ENCODE measurements at regions not wholly inside any gene's neighbourhood (a gene's known extent, or its start where the extent isn't known, plus 50 kb on each side); places are given as distances from the start of the nearest gene placed in this dataset.

- no peak for TF ChIP-seq ZNF79 (CRISPR knock-in tag; IDR thresholded peaks at IDR 0.05; ENCODE audit: low read depth)
- TF ChIP-seq CBX1 (IDR thresholded peaks at IDR 0.05; ENCODE audit: low read depth) = no peak
- TF ChIP-seq CTBP1 (IDR thresholded peaks at IDR 0.05; ENCODE audit: borderline replicate concordance) = peak; percentile 71; the same call in 1 of the 2 replicates
- TF ChIP-seq FOXM1 (IDR thresholded peaks at IDR 0.05; ENCODE audit: low read depth) = no peak
- TF ChIP-seq FOXM1 (CRISPR knock-in tag; IDR thresholded peaks at IDR 0.05; ENCODE audit: low read depth) = no peak
- TF ChIP-seq ZBTB9 (CRISPR knock-in tag; IDR thresholded peaks at IDR 0.05) = 0 out of 2 replicates have a peak, but pooled peaks have one; percentile 69
- 0 out of 2 replicates have a peak, but pooled peaks have one; percentile 72 for TF ChIP-seq PHF21A (IDR thresholded peaks at IDR 0.05; ENCODE audit: borderline replicate concordance, low read depth)
- TF ChIP-seq GTF2E2 (tag; IDR thresholded peaks at IDR 0.05) = no peak
- TF ChIP-seq, protein P1, sequence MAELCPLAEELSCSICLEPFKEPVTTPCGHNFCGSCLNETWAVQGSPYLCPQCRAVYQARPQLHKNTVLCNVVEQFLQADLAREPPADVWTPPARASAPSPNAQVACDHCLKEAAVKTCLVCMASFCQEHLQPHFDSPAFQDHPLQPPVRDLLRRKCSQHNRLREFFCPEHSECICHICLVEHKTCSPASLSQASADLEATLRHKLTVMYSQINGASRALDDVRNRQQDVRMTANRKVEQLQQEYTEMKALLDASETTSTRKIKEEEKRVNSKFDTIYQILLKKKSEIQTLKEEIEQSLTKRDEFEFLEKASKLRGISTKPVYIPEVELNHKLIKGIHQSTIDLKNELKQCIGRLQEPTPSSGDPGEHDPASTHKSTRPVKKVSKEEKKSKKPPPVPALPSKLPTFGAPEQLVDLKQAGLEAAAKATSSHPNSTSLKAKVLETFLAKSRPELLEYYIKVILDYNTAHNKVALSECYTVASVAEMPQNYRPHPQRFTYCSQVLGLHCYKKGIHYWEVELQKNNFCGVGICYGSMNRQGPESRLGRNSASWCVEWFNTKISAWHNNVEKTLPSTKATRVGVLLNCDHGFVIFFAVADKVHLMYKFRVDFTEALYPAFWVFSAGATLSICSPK (IDR thresholded peaks at IDR 0.05; ENCODE audit: borderline replicate concordance) = no peak
- no peak for TF ChIP-seq PTTG1 (tag; IDR thresholded peaks at IDR 0.05; ENCODE audit: low read depth)
- TF ChIP-seq USF2 (CRISPR knock-in tag; IDR thresholded peaks at IDR 0.05) = no peak
- no peak; the same call in 1 of the 2 replicates for TF ChIP-seq ATF7 (IDR thresholded peaks at IDR 0.05)
- TF ChIP-seq SNRNP70 (optimal IDR thresholded peaks at IDR 0.05; ENCODE audit: low read depth, low read length) = no peak
- no peak for TF ChIP-seq E2F1 (CRISPR knock-in tag; IDR thresholded peaks at IDR 0.05)
- no peak for TF ChIP-seq CHCHD3 (CRISPR knock-in tag; IDR thresholded peaks at IDR 0.05)
- no peak for TF ChIP-seq ZNF644 (tag; IDR thresholded peaks at IDR 0.05; ENCODE audit: low read depth)
- TF ChIP-seq SMARCC2 (IDR thresholded peaks at IDR 0.05; ENCODE audit: low read depth) = no peak
- no peak for TF ChIP-seq NR2C1 (IDR thresholded peaks at IDR 0.05)
- TF ChIP-seq NR2C1 (tag; IDR thresholded peaks at IDR 0.05) = no peak
- TF ChIP-seq U2AF2 (optimal IDR thresholded peaks at IDR 0.05; ENCODE audit: low read depth, low read length) = no peak
- TF ChIP-seq GTF2F1 (IDR thresholded peaks at IDR 0.05; ENCODE audit: low read depth, low read length) = no peak
- no peak for TF ChIP-seq IFI16 (CRISPR knock-in tag; IDR thresholded peaks at IDR 0.05)
- TF ChIP-seq ZBED1 (IDR thresholded peaks at IDR 0.05) = no peak
- peak; percentile 5 for TF ChIP-seq CXXC5 (CRISPR knock-in tag; IDR thresholded peaks at IDR 0.05)
- no peak for TF ChIP-seq ZNF444 (CRISPR knock-in tag; IDR thresholded peaks at IDR 0.05)
- TF ChIP-seq MTA1 (IDR thresholded peaks at IDR 0.05; ENCODE audit: borderline replicate concordance) = peak; percentile 33; the same call in 1 of the 2 replicates
- peak; percentile 39; the same call in 1 of the 2 replicates for TF ChIP-seq MYNN (IDR thresholded peaks at IDR 0.05)
- no peak for TF ChIP-seq MYNN (CRISPR knock-in tag; IDR thresholded peaks at IDR 0.05)
These were observed 71.2 kb upstream of the NBPF3 start (continued) for GRCh38 chr1:21368515-21369289.

Measured in K562 (cell line).